ENCODE measurements at regions not wholly inside any gene's neighbourhood (a gene's known extent, or its start where the extent isn't known, plus 50 kb on each side); places are given as distances from the start of the nearest gene placed in this dataset.
"Not testable (repeated sequence)": the region's sequence is repeated elsewhere in the genome, so short reads cannot be mapped to it uniquely, and the experiment has no call there.

DNA sequence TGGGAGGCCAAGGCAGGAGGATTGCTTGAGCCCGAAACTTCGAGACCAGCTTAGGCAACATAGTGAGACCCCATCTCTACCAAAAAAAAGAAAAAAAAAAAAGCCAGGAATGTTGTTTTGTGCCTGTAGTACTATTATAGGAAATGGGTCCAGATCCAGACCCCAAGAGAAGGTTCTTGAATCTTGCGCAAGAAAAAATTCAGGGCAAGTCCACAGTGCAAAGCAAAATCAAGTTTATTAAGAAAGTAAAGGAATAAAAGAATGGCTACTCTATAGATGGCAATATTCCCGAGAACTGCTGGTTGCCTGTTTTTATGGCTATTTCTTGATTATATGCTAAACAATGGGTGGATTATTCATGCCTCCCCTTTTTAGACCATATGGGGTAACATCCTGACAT lies 51.2 kb upstream of the RDX start:
- no peak for DNase-seq (ENCODE audit: low read depth)

DNA sequence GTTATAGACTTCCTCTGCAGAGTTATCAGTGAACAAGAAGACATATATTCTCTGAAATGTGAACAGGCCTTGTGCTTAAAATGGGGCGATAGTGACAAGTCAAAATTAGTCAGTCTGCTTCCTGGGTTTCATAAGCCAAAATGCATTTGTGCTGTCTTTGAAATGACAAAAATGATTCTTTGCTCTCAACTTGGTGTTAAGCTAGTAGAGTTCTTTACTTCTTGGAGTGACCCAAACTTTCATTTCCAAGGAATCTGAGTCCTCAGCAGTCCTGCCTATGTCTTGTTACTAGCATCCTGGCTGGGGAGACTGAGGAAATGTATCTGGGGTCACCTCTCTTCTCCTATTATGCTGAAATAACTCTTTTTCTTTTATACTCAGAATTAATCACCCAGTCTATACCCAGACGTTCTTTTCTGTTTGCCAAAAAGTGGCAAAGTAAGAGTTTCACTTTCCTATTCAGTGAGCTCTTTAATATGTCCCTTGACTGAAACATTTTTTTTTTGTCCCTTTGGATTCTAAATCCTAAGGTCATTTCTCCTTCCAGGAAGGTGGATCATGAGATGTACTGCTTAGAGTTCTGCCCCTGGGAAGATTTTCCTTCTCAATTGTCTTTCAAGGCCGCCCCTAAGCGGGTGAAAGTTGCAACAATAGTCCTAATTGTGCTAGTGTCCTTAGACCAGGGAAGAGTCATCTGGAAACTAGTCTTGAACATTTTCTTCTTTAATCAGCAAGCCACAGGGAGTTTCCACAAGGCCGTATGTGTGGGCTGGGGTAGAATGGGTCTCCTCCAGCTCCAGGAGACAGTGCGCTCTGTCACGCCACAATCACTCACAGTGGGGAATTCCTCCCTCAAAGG lies 53.0 kb upstream of the RDX start:
- DNase-seq (ENCODE audit: low read depth): peak; percentile 40

DNA sequence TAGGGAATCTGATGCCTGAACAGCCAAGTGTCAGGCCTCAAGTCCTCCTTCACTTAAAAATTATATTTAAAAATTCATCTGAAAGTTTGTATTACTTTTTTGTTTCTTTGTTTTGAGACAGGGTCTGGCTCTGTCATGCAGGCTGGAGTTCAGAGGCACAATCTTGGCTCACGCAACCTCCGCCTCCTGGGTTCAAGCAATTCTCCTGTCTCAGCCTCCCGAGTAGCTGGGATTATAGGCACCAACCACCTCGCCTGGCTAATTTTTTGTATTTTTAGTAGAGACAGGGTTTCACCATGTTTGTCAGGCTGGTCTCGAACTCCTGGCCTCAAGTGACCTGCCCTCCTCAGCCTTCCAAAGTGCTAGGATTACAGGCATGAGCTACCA lies 53.6 kb upstream of the RDX start:
- DNase-seq (ENCODE audit: low read depth): not testable (repeated sequence)

DNA sequence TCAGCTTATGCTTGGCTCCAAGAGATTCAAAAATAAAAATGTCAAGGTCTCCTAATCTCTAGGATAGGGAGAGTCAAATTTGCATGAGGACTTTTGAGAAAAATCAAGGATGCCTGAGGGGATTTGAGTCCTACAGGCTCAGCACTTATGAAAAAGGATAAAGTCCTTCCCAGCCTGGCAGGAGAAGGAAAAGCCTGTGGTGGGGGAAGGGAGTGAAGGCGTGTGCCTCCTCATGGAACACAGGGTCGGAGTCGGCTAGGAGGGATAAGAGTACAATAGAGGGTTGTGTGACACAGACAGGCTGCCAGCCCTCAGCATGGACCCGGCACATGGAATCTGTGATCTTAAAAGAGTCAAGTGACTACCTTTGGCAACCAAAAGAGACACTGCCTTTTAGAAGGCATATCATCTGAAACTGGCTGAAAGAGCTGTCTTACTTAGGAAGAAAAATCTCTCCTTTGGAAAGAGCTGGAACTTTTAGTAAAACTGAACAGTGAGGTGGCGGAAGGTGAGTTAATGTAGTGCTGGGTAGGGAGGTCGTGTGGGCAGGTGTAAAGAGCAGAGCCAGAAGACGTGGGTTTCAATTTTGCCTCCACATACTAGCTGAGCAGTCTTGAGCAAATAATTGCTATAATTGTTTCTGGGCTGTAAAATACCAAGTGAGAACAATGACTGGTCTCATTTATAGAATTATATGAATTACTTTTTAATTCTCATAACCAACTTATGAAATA lies 58.8 kb upstream of the RDX start:
- DNase-seq (ENCODE audit: low read depth): no peak

DNA sequence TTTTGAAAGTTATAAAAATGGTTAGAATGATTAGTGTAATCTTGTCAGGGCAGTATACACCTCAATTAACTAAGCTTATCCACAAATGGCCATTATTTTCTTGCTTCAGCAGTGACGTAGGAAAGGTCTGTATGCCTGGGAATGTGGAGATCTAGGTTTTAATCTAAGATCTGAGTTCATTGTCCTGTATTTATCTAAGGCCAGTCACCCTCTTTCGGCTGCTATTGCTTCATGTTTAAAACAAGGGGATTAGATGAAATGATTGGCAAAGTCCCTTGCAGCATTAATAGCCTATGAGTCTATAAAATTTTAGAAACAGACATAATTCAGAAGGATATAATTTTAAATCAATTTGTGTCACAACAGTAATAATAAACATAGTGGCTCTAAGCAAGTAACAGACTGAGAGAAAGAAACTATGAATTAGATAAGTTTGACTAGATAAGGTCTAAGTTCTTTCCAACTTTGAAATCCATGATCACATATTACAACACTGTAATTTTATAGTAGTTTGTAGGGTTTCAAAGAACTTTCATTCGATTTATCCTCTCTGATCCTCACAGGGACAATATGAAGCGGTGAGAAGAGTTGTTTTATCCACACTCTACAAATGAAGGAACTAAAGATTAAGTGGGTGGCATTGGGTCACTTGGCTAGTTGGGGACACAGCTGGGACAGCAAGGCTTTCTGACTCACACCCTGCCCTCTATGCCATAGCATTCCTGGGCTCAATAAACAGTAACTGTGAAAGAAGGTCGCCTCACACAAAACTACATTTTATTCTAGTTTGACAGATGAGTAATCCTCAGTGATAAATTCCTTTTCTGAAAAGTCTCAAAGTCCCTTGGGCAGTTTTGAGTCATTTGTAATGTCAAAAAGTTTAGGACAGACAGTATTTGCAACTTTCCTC lies 60.6 kb upstream of the RDX start:
- DNase-seq (ENCODE audit: low read depth): peak; percentile 83

DNA sequence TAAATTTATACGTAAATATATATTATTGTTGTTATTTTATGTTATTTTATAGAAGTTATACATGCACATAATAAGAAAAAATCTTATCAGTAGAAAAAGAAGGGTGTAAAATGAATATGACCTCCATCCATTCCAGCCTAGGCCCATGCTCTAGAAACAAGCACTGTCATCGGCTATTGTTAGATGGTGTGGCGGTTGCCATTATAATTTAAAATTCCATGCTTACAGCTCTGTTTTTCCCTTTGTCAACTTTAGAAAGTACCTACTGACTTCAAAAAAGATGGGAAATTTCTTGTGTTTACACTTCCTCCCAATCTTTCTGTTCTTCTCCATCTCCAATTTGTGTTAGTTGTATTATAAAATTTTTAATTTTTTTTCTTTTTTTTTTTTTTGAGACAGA lies 61.9 kb upstream of the RDX start:
- DNase-seq (ENCODE audit: low read depth): no peak

DNA sequence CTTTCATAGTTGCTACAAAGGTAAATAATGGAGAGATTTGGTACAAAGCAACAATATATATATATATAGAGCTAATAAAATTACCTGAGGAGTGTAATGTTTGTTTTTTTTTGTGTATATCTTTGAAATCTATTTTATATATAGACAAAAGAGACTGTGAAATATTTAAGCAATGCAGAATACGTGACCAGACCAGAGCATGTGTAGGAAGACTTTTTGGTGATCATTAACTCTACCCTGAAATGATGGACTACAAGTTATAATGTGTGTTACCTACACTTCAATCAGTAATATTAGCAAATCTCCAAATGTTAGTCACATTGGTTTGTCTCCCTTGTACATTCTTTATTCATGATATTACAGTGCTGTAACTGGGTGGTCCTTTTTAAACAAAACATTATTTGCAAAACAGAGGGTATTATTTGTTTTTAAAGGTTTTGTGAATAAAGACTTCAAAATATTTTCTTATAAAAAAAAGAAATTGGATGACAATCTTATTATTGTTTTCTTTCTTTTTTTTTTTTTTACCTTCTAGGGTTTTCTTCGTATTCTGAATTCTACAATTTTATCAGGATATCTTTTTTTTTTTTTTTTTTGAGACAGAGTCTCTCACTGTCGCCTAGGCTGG lies 64.5 kb upstream of the RDX start:
- not testable (repeated sequence) for DNase-seq (ENCODE audit: low read depth)

DNA sequence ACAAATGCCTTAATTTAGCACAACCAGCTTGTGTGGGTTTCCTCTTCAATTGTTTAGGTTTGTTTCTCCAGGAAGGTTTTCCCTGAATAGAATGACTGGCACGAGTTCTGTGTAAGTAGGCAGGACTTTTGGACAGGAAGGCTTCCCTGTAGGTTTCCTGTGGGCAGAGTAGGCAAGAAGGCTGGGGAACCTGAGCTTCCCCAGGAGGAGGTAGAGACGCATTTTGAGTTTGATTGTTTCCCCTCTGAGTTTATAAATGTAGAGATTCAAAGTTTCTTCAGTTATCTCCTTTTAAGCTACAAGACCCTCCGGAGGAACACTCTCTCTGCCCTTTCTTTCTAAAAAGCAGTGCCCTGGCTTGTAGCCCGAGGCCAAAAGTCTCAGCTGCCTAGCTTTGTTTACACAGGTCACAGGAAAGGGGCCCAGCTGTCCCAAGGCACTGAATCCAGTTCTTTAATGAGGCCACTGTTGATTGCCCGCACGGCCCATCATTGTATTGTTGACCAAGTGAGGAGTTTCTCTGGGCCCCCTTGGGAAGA lies 66.6 kb upstream of the RDX start:
- peak; percentile 68 for DNase-seq (ENCODE audit: low read depth)

DNA sequence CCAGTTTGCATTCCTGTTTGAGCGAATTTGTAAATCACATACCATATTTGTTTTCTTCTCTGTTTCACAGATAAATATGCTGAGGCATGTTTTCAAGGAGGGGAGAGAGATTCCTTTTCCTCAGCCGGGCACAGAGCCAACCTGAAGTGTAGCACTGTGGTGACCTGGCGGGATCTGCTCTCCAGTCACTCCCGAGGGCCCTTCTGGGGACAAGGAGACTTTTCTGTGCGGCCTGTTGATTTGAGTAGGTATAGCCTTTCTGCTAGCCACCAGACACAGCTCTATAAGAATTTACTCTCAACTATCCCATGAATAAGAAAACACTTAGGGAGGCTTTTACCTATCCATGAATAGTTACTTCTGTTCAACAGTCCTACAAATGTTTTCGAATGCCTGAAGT lies 63.5 kb upstream of the FDX1 start:
- peak; percentile 69 for DNase-seq (ENCODE audit: low read depth)

DNA sequence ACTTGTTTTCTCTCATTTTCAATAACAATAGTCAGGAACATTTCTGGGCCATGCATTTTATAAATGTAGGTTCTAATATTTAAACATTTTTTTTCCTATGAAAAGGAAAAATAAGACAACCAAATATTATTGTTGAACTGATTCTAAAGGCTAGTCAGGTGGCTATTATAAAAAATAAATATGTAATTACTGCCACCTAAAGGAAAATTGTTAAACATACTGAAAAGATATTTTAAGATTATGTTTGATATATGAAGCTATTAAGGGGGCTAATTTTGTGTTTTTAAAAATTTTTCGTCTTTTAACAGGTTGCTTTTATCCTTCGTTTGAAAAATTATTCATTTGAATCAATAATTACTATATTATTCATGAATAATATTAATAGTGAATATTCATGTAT lies 62.2 kb upstream of the FDX1 start:
- no peak for DNase-seq (ENCODE audit: low read depth)

DNA sequence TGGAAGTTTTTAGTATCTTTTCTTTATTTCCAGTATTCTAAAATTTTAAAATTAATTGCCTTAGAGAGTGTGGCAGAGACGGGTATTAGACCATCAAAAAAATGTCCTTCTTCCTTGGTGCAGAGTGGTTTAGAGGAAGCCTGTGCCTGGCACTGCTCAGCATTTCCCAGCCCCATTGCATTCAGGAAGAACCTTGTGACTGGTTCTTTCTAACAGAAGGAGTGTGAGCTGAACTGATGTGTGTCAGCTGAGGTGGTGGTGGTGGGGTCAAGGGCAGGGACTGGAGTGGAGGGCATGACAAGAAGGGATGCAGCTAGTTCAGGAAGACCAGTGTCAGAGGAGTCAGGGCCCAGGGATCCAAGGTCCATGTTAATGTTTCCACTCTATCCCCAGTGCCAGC lies 58.7 kb upstream of the FDX1 start:
- DNase-seq (ENCODE audit: low read depth): no peak

DNA sequence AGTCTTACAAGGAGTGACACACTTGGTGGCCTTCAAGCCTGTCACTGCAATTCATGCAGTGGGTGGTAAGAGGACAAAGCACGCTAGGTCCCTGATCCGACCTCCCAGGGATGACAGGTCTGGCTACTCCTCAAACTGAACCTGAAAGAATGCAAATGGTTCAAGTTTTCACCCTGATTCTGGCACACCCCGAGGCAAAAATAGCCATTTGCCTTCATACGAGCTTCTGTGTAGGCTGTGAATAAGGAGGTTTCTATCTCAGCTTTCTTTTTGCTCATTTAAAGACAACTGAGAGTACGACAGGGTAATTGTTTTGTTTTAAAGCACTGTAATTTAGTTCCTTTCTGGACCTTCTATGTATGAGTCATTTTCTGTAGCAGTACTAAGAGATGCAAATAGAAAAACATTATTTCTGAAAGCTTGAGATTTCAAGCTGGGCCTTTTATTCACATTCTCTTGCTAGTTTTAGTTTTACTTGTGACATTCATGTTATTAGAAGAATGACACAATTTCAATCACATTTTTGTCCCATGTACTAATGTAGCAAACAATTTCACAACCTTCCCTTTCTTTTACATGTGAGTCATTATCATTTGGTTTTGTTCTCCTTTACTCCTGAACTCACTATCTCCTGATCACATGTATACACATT lies 56.6 kb upstream of the FDX1 start:
- DNase-seq (ENCODE audit: low read depth): peak; percentile 78

DNA sequence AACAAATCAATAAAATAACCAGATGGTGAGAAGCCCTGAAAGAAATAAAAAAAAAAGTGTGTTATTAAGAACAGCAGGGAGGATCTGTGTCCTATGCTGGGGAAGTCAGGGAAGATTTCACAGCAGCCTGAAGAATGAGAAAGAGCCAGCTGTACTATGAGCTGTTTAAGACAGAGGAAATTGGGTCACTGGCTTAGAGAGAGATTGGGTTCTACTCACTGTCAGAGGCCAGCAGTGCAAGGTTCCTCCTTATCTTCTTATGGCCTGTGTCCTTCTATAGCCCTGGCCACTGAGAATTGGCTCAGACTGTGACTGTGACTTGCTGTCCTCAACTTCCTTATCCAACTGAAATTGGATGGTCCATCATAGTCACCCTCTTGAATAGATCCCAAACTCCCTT lies 54.8 kb upstream of the FDX1 start:
- DNase-seq (ENCODE audit: low read depth): no peak

DNA sequence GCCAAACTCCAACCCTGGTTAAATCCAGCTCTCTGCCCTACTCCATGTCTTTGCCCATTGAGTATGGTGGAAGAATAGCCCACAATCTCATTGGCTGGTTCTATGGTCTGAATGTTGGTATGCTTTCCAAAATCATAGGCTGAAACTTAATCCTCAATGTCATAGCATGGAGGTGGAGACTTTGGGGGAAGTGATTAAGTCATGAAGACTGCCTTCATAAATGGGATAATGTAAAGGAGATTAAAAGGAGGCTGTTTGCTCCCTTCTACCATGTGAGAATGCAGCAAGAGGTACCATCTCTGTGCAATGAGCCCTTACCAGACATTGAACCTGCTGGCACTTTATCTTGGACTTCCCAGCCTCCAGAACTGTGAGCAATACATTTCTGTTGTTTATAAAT lies 54.4 kb upstream of the FDX1 start:
- DNase-seq (ENCODE audit: low read depth): no peak

DNA sequence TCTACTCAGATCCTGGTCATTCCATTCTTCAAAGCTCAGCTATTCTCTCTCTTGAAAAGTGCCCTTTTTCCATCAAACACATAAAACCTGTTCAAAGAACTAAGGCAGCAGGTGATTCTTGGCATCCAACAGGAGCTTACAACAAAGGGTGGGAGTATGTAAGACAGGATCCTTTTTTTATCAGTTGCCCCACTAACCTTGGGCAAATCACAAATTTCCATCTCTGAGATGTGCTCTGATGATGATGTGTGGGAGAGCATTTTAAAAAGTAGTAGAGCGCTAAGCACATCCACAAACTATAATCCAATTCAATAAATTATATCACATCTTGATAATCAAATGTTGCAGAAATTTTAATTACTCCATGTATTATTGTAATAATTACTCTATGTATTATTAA lies 53.7 kb upstream of the FDX1 start:
- no peak for DNase-seq (ENCODE audit: low read depth)

DNA sequence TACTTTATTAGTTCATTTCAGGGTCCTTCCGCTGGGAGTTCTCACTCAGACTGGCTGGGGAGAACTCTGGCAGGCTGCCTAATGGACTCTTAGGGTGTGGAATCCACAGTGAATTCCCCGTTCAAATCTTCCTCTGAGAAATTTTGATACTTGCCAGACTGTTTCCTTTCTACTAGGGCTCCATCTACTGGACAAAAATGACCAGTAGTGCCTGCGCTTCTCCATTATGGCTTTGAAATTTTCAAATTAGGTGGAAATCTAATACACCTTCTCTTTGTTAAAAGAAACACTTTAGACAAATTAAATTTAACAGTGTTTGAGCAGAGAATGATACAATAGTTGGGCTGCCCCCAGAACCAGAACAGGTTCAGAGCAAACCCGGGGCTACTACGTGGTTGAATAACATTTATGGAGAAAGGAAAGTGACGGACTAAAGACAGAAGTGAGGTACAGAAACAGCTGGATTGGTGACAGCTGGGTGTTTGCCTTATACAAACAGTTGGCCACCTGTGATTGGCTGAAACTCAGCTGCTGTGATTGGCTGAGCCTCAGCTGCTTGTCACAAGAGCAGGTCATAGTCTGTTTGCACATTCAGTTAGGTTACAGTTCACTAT lies 52.9 kb upstream of the FDX1 start:
- DNase-seq (ENCODE audit: low read depth): peak; percentile 95

DNA sequence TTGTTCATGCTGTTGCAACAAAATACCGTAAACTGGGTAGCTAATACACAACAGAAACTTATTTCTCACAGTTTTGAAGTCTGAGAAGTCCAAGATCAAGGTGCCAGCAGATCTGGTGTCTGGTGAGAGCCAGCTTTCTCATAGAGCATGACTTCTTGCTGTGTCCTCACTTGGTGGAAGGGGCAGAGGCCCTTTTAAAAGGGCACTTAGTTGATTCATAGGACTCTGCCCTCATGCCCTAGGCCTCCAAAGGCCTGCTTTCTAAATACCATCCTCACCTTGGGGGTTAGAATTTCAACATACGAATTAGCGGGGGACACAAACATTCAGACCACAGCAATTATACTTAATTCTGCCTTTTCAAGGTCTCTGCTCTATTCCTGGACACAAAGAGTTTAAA lies 52.3 kb upstream of the FDX1 start:
- no peak for DNase-seq (ENCODE audit: low read depth)

DNA sequence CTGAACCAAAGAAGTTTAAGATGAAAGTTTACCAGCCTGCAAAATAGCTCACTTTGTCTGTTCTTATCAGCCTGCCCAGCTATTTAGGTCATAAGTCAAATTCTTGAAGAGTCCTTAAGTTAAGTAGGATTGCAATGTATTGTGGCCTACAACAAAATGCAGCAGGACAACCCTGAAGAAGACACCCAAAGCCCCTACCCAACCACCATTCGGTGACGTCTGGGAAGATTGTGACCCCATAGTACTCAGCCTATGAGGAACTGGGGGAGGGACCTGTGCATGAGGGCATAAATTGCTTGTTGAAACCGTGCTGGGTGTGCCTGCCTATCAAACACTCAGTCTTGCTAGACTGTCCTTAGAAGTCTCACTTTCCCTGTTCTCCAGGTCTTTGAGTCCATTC lies 50.5 kb upstream of the FDX1 start:
- DNase-seq (ENCODE audit: low read depth): no peak

DNA sequence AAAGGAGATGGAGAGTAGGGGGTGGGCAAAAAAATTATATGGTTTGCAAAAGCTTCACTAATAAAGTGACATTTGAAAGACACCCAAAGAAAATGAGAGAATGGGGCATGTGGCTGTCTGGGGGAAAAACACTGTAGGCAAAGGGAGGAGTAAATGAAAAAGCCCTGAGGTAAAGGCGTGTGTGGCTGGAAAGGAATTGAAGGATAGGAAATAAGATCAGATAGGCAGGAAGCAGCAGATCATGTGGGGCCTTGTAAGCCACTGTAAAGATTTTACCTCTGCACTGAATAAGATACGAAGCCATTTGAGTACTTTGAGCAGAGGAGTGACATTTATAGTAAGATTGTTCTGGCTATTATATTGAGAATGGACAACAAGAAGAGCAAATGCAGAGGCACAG lies 49.8 kb upstream of the FDX1 start:
- no peak for DNase-seq (ENCODE audit: low read depth)

All from renal cortical epithelial cell (primary cell).